ENCODE measurements at regions not wholly inside any gene's neighbourhood (a gene's known extent, or its start where the extent isn't known, plus 50 kb on each side); places are given as distances from the start of the nearest gene placed in this dataset.

- no peak for TF ChIP-seq POLR2A (IDR thresholded peaks at IDR 0.05)
- TF ChIP-seq, protein P1, sequence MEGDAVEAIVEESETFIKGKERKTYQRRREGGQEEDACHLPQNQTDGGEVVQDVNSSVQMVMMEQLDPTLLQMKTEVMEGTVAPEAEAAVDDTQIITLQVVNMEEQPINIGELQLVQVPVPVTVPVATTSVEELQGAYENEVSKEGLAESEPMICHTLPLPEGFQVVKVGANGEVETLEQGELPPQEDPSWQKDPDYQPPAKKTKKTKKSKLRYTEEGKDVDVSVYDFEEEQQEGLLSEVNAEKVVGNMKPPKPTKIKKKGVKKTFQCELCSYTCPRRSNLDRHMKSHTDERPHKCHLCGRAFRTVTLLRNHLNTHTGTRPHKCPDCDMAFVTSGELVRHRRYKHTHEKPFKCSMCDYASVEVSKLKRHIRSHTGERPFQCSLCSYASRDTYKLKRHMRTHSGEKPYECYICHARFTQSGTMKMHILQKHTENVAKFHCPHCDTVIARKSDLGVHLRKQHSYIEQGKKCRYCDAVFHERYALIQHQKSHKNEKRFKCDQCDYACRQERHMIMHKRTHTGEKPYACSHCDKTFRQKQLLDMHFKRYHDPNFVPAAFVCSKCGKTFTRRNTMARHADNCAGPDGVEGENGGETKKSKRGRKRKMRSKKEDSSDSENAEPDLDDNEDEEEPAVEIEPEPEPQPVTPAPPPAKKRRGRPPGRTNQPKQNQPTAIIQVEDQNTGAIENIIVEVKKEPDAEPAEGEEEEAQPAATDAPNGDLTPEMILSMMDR (IDR thresholded peaks at IDR 0.05), result no peak
Measured at GRCh38 chr16:16863672-16864071, 484.7 kb downstream of the NPIPA7 start.
